ENCODE measurements at regions not wholly inside any gene's neighbourhood (a gene's known extent, or its start where the extent isn't known, plus 50 kb on each side); places are given as distances from the start of the nearest gene placed in this dataset.

DNA sequence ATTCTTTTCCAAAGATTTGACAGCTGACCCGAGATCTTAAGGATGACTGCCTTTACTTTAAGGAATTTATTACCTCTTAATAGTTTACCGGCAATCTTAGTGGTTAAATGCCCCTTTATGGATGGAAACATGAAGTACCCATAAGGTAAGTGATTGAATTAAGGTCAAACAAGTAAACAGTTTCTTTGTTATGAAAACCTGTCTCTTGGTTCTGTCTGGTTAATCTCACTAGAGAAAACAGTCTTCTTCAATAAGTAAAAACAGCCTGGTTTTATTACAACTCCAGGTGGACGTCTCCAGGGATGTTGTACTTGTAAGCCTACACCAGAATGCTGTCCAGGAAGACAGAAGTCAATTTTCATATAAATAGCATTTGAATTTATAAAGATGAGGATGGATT, 161.8 kb upstream of the MTPN start:
- TF ChIP-seq, protein P1, sequence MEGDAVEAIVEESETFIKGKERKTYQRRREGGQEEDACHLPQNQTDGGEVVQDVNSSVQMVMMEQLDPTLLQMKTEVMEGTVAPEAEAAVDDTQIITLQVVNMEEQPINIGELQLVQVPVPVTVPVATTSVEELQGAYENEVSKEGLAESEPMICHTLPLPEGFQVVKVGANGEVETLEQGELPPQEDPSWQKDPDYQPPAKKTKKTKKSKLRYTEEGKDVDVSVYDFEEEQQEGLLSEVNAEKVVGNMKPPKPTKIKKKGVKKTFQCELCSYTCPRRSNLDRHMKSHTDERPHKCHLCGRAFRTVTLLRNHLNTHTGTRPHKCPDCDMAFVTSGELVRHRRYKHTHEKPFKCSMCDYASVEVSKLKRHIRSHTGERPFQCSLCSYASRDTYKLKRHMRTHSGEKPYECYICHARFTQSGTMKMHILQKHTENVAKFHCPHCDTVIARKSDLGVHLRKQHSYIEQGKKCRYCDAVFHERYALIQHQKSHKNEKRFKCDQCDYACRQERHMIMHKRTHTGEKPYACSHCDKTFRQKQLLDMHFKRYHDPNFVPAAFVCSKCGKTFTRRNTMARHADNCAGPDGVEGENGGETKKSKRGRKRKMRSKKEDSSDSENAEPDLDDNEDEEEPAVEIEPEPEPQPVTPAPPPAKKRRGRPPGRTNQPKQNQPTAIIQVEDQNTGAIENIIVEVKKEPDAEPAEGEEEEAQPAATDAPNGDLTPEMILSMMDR (IDR thresholded peaks at IDR 0.05) = no peak
- no peak for TF ChIP-seq POLR2A (IDR thresholded peaks at IDR 0.05)
